Lower lobe of right lung (tissue), 2 donors: ENCODE measurements at regions not wholly inside any gene's neighbourhood (a gene's known extent, or its start where the extent isn't known, plus 50 kb on each side); places are given as distances from the start of the nearest gene placed in this dataset.
"Not testable (repeated sequence)": the region's sequence is repeated elsewhere in the genome, so short reads cannot be mapped to it uniquely, and the experiment has no call there.

Experiments
- ATAC-seq, 2 donors: fragments of 200-7000 bp; cut with Tn5 transposase; one replicate each; pipeline ENCODE4 v1.9.1; 2020 to 2022; ENCODE audit warnings: mild to moderate bottlenecking in 2 of 2, moderate library complexity in 2 of 2
- DNase-seq: peaks from one replicate; pipeline ENCODE4 v3.0.0-alpha.2; 2020
- H3K27ac ChIP-seq: fragments of 200-600 bp; one replicate; pipeline ENCODE4 v1.8.0; 2022
- H3K27me3 ChIP-seq: fragments of 200-600 bp; one replicate; pipeline ENCODE4 v1.8.0; 2022; ENCODE audit warnings: low read depth
- H3K36me3 ChIP-seq: fragments of 200-600 bp; one replicate; pipeline ENCODE4 v1.8.0; 2022; ENCODE audit warnings: mild to moderate bottlenecking
- H3K4me1 ChIP-seq: fragments of 200-600 bp; one replicate; pipeline ENCODE4 v1.8.0; 2022
- H3K4me3 ChIP-seq: fragments of 200-600 bp; one replicate; pipeline ENCODE4 v1.8.0; 2022; ENCODE audit warnings: mild to moderate bottlenecking
- H3K9me3 ChIP-seq: fragments of 200-600 bp; one replicate; pipeline ENCODE4 v1.8.0; 2022
- CTCF ChIP-seq: fragments of 200-600 bp; IDR thresholded peaks from one replicate; pipeline ENCODE4 v1.8.0; 2022; ENCODE audit warnings: antibody characterized with exemption, mild to moderate bottlenecking
- intact Hi-C: fragments of 100-400 bp; cut with DNase I; formaldehyde crosslinking; loops from one replicate; pipeline ENCODE4 v1.11.0; 2022
- donor health status: DM: no; HTN: yes; CAD: no; lungs with severe emphysema.

GRCh38 chr9:34777666-34778065, 67.7 kb upstream of the CCL21 start:
- TF ChIP-seq CTCF, result no peak
- no peak overlapping the region for H3K4me3 ChIP-seq
- no peak overlapping the region for H3K27ac ChIP-seq
- H3K4me1 ChIP-seq, result no peaks in the 10 kb centered on the region
- no peaks in the 10 kb centered on the region for H3K36me3 ChIP-seq
- no peaks in the 10 kb centered on the region for H3K27me3 ChIP-seq
- ATAC-seq (peak; percentile 52 to 78), DNase-seq (no peak)
- no peaks in the 10 kb centered on the region for H3K9me3 ChIP-seq
- intact Hi-C loops, result no loop called here

GRCh38 chr9:34773955-34774354, 64.0 kb upstream of the CCL21 start:
- Histone ChIP-seq H3K9me3 (no peaks in the 10 kb centered on the region), H3K27me3 (no peaks in the 10 kb centered on the region), H3K4me1 (no peaks in the 10 kb centered on the region), H3K4me3 (no peak overlapping the region), H3K36me3 (no peaks in the 10 kb centered on the region), H3K27ac (no peak overlapping the region)
- ATAC-seq, result no peak
- intact Hi-C loops, result no loop called here
- no peak for TF ChIP-seq CTCF
- DNase-seq, result no peak

- Histone ChIP-seq H3K9me3 (no peaks in the 10 kb centered on the region), H3K27me3 (no peaks in the 10 kb centered on the region), H3K4me1 (no peaks in the 10 kb centered on the region), H3K36me3 (no peaks in the 10 kb centered on the region), H3K4me3 (no peak overlapping the region), H3K27ac (no peak overlapping the region)
- DNase-seq (no peak), ATAC-seq (no peak)
- TF ChIP-seq CTCF, result no peak
- intact Hi-C loops, result no loop called here
Observed at GRCh38 chr9:34773306-34773910, 63.5 kb upstream of the CCL21 start.

DNA sequence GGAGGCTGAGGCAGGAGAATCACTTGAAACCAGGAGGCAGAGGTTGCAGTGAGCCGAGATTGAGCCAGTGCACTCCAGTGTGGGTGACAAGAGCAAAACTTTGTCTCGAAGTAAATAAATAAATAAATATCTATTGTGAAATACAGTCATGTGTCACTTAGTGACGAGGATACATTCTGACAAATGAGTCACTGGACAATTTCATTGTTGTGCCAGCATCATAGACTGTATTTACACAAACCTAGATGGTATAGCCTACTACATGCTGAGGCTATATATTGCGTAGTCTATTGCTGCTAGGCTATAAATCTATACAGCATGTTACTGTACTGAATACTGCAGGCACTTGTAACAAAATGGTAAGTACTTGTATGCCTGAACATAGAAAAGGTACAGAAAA, 61.1 kb upstream of the CCL21 start:
- intact Hi-C loops, result no loop called here
- no peaks in the 10 kb centered on the region for H3K27me3 ChIP-seq
- no peaks in the 10 kb centered on the region for H3K4me1 ChIP-seq
- H3K36me3 ChIP-seq, result no peaks in the 10 kb centered on the region
- H3K27ac ChIP-seq, result no peak overlapping the region
- TF ChIP-seq CTCF, result no peak
- no peak for DNase-seq
- ATAC-seq, result no peak
- H3K4me3 ChIP-seq, result no peak overlapping the region
- H3K9me3 ChIP-seq, result no peaks in the 10 kb centered on the region

DNA sequence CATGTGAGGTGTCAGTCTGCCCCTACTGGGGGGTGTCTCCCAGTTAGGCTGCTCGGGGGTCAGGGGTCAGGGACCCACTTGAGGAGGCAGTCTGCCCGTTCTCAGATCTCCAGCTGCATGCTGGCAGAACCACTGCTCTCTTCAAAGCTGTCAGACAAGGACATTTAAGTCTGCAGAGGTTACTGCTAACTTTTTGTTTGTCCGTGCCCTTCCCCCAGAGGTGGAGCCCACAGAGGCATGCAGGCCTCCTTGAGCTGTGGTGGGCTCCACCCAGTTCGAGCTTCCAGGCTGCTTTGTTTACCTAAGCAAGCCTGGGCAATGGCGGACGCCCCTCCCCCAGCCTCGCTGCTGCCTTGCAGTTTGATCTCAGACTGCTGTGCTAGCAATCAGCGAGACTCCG, 57.2 kb upstream of the CCL21 start:
- H3K4me3 ChIP-seq, DNase-seq, H3K27me3 ChIP-seq, H3K9me3 ChIP-seq, H3K4me1 ChIP-seq, ATAC-seq, H3K27ac ChIP-seq, intact Hi-C loops, H3K36me3 ChIP-seq: not testable (repeated sequence)

GRCh38 chr9:34760196-34761040, 50.5 kb upstream of the CCL21 start:
- H3K27me3 ChIP-seq, H3K4me1 ChIP-seq, H3K9me3 ChIP-seq, H3K4me3 ChIP-seq, H3K36me3 ChIP-seq, H3K27ac ChIP-seq, intact Hi-C loops: not testable (repeated sequence)
- DNase-seq, result peak; percentile 55
- TF ChIP-seq CTCF, result peak; percentile 64
- peak; percentile 73 to 74 for ATAC-seq
